ENCODE measurements at regions not wholly inside any gene's neighbourhood (a gene's known extent, or its start where the extent isn't known, plus 50 kb on each side); places are given as distances from the start of the nearest gene placed in this dataset.

- no peaks in the 10 kb centered on the region for H3K27me3 ChIP-seq (ENCODE audit: control insufficient read depth in 1 of 2, insufficient read depth in 2 of 2, low read length in 2 of 2)
- no peaks in the 10 kb centered on the region for H3K36me3 ChIP-seq (ENCODE audit: control insufficient read depth in 2 of 2, insufficient read depth in 2 of 2, low read length in 2 of 2)
- H3K9me3 ChIP-seq (ENCODE audit: control insufficient read depth in 2 of 2, low read length in 2 of 2): no peaks in the 10 kb centered on the region
- H3K4me3 ChIP-seq (ENCODE audit: low read length in 2 of 2): no peak overlapping the region
- H3K4me1 ChIP-seq (ENCODE audit: control insufficient read depth, insufficient read depth, low read length): no peaks in the 10 kb centered on the region
- no peak overlapping the region for H3K9ac ChIP-seq (ENCODE audit: low read length in 2 of 2)
- H3K27ac ChIP-seq (ENCODE audit: low read length): no peak overlapping the region
These were observed 229.6 kb downstream of the SAMD5 start for GRCh38 chr6:147738099-147738498.

GRCh38 chr6:147738516-147739162 lies 230.1 kb downstream of the SAMD5 start:
- no peaks in the 10 kb centered on the region for H3K27me3 ChIP-seq (ENCODE audit: control insufficient read depth in 1 of 2, insufficient read depth in 2 of 2, low read length in 2 of 2)
- H3K36me3 ChIP-seq (ENCODE audit: control insufficient read depth in 2 of 2, insufficient read depth in 2 of 2, low read length in 2 of 2): no peaks in the 10 kb centered on the region
- no peak overlapping the region for H3K27ac ChIP-seq (ENCODE audit: low read length)
- H3K4me3 ChIP-seq (ENCODE audit: low read length in 2 of 2): no peak overlapping the region
- no peaks in the 10 kb centered on the region for H3K4me1 ChIP-seq (ENCODE audit: control insufficient read depth, insufficient read depth, low read length)
- H3K9ac ChIP-seq (ENCODE audit: low read length in 2 of 2): no peak overlapping the region
- no peaks in the 10 kb centered on the region for H3K9me3 ChIP-seq (ENCODE audit: control insufficient read depth in 2 of 2, low read length in 2 of 2)

GRCh38 chr6:147740326-147740725 lies 231.8 kb downstream of the SAMD5 start:
- Histone ChIP-seq H3K4me1 (ENCODE audit: control insufficient read depth, insufficient read depth, low read length) (no peaks in the 10 kb centered on the region), H3K27ac (ENCODE audit: low read length) (no peak overlapping the region), H3K4me3 (ENCODE audit: low read length in 2 of 2) (no peak overlapping the region), H3K36me3 (ENCODE audit: control insufficient read depth in 2 of 2, insufficient read depth in 2 of 2, low read length in 2 of 2) (no peaks in the 10 kb centered on the region), H3K27me3 (ENCODE audit: control insufficient read depth in 1 of 2, insufficient read depth in 2 of 2, low read length in 2 of 2) (no peaks in the 10 kb centered on the region), H3K9ac (ENCODE audit: low read length in 2 of 2) (no peak overlapping the region), H3K9me3 (ENCODE audit: control insufficient read depth in 2 of 2, low read length in 2 of 2) (no peaks in the 10 kb centered on the region)

- Histone ChIP-seq H3K36me3 (ENCODE audit: control insufficient read depth in 2 of 2, insufficient read depth in 2 of 2, low read length in 2 of 2) (no peaks in the 10 kb centered on the region), H3K27me3 (ENCODE audit: control insufficient read depth in 1 of 2, insufficient read depth in 2 of 2, low read length in 2 of 2) (no peaks in the 10 kb centered on the region), H3K9ac (ENCODE audit: low read length in 2 of 2) (no peak overlapping the region), H3K4me1 (ENCODE audit: control insufficient read depth, insufficient read depth, low read length) (no peaks in the 10 kb centered on the region), H3K9me3 (ENCODE audit: control insufficient read depth in 2 of 2, low read length in 2 of 2) (no peaks in the 10 kb centered on the region), H3K27ac (ENCODE audit: low read length) (no peak overlapping the region), H3K4me3 (ENCODE audit: low read length in 2 of 2) (no peak overlapping the region)
These were observed 232.4 kb downstream of the SAMD5 start for GRCh38 chr6:147740916-147741315.

- Histone ChIP-seq H3K27me3 (ENCODE audit: control insufficient read depth in 1 of 2, insufficient read depth in 2 of 2, low read length in 2 of 2) (no peaks in the 10 kb centered on the region), H3K4me3 (ENCODE audit: low read length in 2 of 2) (no peak overlapping the region), H3K4me1 (ENCODE audit: control insufficient read depth, insufficient read depth, low read length) (no peaks in the 10 kb centered on the region), H3K9ac (ENCODE audit: low read length in 2 of 2) (no peak overlapping the region), H3K9me3 (ENCODE audit: control insufficient read depth in 2 of 2, low read length in 2 of 2) (no peaks in the 10 kb centered on the region), H3K36me3 (ENCODE audit: control insufficient read depth in 2 of 2, insufficient read depth in 2 of 2, low read length in 2 of 2) (no peaks in the 10 kb centered on the region), H3K27ac (ENCODE audit: low read length) (no peak overlapping the region)
These were observed 232.9 kb downstream of the SAMD5 start for GRCh38 chr6:147741389-147741788.

- Histone ChIP-seq H3K4me1 (ENCODE audit: control insufficient read depth, insufficient read depth, low read length) (no peaks in the 10 kb centered on the region), H3K27ac (ENCODE audit: low read length) (no peak overlapping the region), H3K9ac (ENCODE audit: low read length in 2 of 2) (no peak overlapping the region), H3K4me3 (ENCODE audit: low read length in 2 of 2) (no peak overlapping the region), H3K9me3 (ENCODE audit: control insufficient read depth in 2 of 2, low read length in 2 of 2) (no peaks in the 10 kb centered on the region), H3K36me3 (ENCODE audit: control insufficient read depth in 2 of 2, insufficient read depth in 2 of 2, low read length in 2 of 2) (no peaks in the 10 kb centered on the region), H3K27me3 (ENCODE audit: control insufficient read depth in 1 of 2, insufficient read depth in 2 of 2, low read length in 2 of 2) (no peaks in the 10 kb centered on the region)
These were observed 233.9 kb downstream of the SAMD5 start for GRCh38 chr6:147742440-147742839.

- Histone ChIP-seq H3K36me3 (ENCODE audit: control insufficient read depth in 2 of 2, insufficient read depth in 2 of 2, low read length in 2 of 2) (no peaks in the 10 kb centered on the region), H3K27ac (ENCODE audit: low read length) (no peak overlapping the region), H3K4me3 (ENCODE audit: low read length in 2 of 2) (no peak overlapping the region), H3K9ac (ENCODE audit: low read length in 2 of 2) (no peak overlapping the region), H3K4me1 (ENCODE audit: control insufficient read depth, insufficient read depth, low read length) (no peaks in the 10 kb centered on the region), H3K27me3 (ENCODE audit: control insufficient read depth in 1 of 2, insufficient read depth in 2 of 2, low read length in 2 of 2) (no peaks in the 10 kb centered on the region), H3K9me3 (ENCODE audit: control insufficient read depth in 2 of 2, low read length in 2 of 2) (no peaks in the 10 kb centered on the region)
These were observed 235.5 kb downstream of the SAMD5 start for GRCh38 chr6:147744012-147744411.

GRCh38 chr6:147749331-147749730 lies 240.8 kb downstream of the SAMD5 start:
- Histone ChIP-seq H3K27me3 (ENCODE audit: control insufficient read depth in 1 of 2, insufficient read depth in 2 of 2, low read length in 2 of 2) (no peaks in the 10 kb centered on the region), H3K4me3 (ENCODE audit: low read length in 2 of 2) (no peak overlapping the region), H3K27ac (ENCODE audit: low read length) (no peak overlapping the region), H3K9me3 (ENCODE audit: control insufficient read depth in 2 of 2, low read length in 2 of 2) (no peaks in the 10 kb centered on the region), H3K9ac (ENCODE audit: low read length in 2 of 2) (no peak overlapping the region), H3K36me3 (ENCODE audit: control insufficient read depth in 2 of 2, insufficient read depth in 2 of 2, low read length in 2 of 2) (no peaks in the 10 kb centered on the region), H3K4me1 (ENCODE audit: control insufficient read depth, insufficient read depth, low read length) (no peaks in the 10 kb centered on the region)

- Histone ChIP-seq H3K27me3 (ENCODE audit: control insufficient read depth in 1 of 2, insufficient read depth in 2 of 2, low read length in 2 of 2) (no peaks in the 10 kb centered on the region), H3K4me1 (ENCODE audit: control insufficient read depth, insufficient read depth, low read length) (no peaks in the 10 kb centered on the region), H3K9ac (ENCODE audit: low read length in 2 of 2) (no peak overlapping the region), H3K36me3 (ENCODE audit: control insufficient read depth in 2 of 2, insufficient read depth in 2 of 2, low read length in 2 of 2) (no peaks in the 10 kb centered on the region), H3K4me3 (ENCODE audit: low read length in 2 of 2) (no peak overlapping the region), H3K27ac (ENCODE audit: low read length) (no peak overlapping the region), H3K9me3 (ENCODE audit: control insufficient read depth in 2 of 2, low read length in 2 of 2) (no peaks in the 10 kb centered on the region)
These were observed 241.9 kb downstream of the SAMD5 start for GRCh38 chr6:147750413-147750812.

- H3K27me3 ChIP-seq (ENCODE audit: control insufficient read depth in 1 of 2, insufficient read depth in 2 of 2, low read length in 2 of 2): no peaks in the 10 kb centered on the region
- no peak overlapping the region for H3K9ac ChIP-seq (ENCODE audit: low read length in 2 of 2)
- no peaks in the 10 kb centered on the region for H3K9me3 ChIP-seq (ENCODE audit: control insufficient read depth in 2 of 2, low read length in 2 of 2)
- no peak overlapping the region for H3K4me3 ChIP-seq (ENCODE audit: low read length in 2 of 2)
- no peak overlapping the region for H3K27ac ChIP-seq (ENCODE audit: low read length)
- H3K36me3 ChIP-seq (ENCODE audit: control insufficient read depth in 2 of 2, insufficient read depth in 2 of 2, low read length in 2 of 2): no peaks in the 10 kb centered on the region
- no peaks in the 10 kb centered on the region for H3K4me1 ChIP-seq (ENCODE audit: control insufficient read depth, insufficient read depth, low read length)
These were observed 242.7 kb downstream of the SAMD5 start for GRCh38 chr6:147751232-147751631.

- no peaks in the 10 kb centered on the region for H3K4me1 ChIP-seq (ENCODE audit: control insufficient read depth, insufficient read depth, low read length)
- no peaks in the 10 kb centered on the region for H3K9me3 ChIP-seq (ENCODE audit: control insufficient read depth in 2 of 2, low read length in 2 of 2)
- no peak overlapping the region for H3K27ac ChIP-seq (ENCODE audit: low read length)
These were observed 244.4 kb downstream of the SAMD5 start for GRCh38 chr6:147752689-147753403.

More at GRCh38 chr6:147752689-147753403, 244.4 kb downstream of the SAMD5 start:
- Histone ChIP-seq H3K36me3 (ENCODE audit: control insufficient read depth in 2 of 2, insufficient read depth in 2 of 2, low read length in 2 of 2) (no peaks in the 10 kb centered on the region), H3K9ac (ENCODE audit: low read length in 2 of 2) (no peak overlapping the region), H3K27me3 (ENCODE audit: control insufficient read depth in 1 of 2, insufficient read depth in 2 of 2, low read length in 2 of 2) (no peaks in the 10 kb centered on the region), H3K4me3 (ENCODE audit: low read length in 2 of 2) (no peak overlapping the region)

All from stomach smooth muscle (tissue), 2 donors.